GM18505 (cell line): ENCODE measurements at regions not wholly inside any gene's neighbourhood (a gene's known extent, or its start where the extent isn't known, plus 50 kb on each side); places are given as distances from the start of the nearest gene placed in this dataset.
"Not testable (repeated sequence)": the region's sequence is repeated elsewhere in the genome, so short reads cannot be mapped to it uniquely, and the experiment has no call there.

Experiments
- ATAC-seq: cut with Tn5 transposase; IDR thresholded peaks from one replicate; pipeline ENCODE4 v1.9.1; 2021; ENCODE audit not compliant: unreplicated experiment
- POLR2A ChIP-seq: IDR thresholded peaks from 4 replicates; pipeline ENCODE4 v1.6.1; 2011; ENCODE audit warnings: borderline replicate concordance; ENCODE audit not compliant: insufficient read depth, insufficient read length; ENCODE audit errors: extremely low read depth

- no peak for ATAC-seq
- no peak for TF ChIP-seq POLR2A
Observed at GRCh38 chr5:99179206-99179605, 250.4 kb upstream of the CHD1 start.

DNA sequence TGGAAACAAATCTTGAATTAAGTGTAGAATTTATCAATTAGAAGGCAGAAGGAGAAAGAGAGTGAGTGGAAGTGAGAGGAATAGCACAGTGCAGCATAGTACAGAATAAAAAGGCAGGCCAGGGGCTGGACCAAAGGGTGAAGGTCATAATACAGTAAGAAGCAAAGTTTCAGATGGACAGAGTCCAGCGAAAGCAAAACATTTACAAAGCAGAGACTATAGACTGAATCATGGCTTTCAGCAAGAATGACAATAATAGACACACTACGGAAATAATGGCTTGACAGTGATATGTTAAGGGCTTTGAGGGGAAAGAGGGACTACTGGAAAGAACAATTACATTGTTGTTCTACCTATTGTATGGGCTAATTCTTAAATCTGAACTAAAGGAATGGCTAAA lies 249.0 kb upstream of the CHD1 start:
- no peak for TF ChIP-seq POLR2A
- no peak for ATAC-seq

GRCh38 chr5:99176186-99176585 lies 247.4 kb upstream of the CHD1 start:
- no peak for ATAC-seq
- TF ChIP-seq POLR2A, result no peak

DNA sequence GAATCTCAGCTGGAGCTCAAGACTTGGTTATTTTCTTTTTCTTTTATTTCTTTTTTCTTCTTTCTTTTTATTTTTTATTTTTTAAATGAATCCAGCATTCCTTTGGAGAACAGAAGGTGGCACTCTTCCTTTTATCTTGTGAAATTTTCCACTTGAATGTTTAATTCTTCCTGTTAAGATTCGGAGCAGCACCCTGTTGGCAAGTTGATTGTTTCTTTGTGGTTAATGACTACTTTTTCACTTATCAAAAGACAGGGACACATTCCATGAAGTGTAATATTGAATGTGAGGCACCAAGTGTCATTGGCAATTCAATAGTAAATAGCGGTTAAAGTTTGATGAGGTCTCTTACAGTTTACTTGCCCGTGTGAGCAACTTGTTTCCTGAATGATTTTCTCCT lies 240.5 kb upstream of the CHD1 start:
- no peak for TF ChIP-seq POLR2A
- no peak for ATAC-seq

GRCh38 chr5:99161538-99161937 lies 232.7 kb upstream of the CHD1 start:
- ATAC-seq, result not testable (repeated sequence)

GRCh38 chr5:99156688-99157087 lies 227.9 kb upstream of the CHD1 start:
- no peak for ATAC-seq
- TF ChIP-seq POLR2A, result no peak

DNA sequence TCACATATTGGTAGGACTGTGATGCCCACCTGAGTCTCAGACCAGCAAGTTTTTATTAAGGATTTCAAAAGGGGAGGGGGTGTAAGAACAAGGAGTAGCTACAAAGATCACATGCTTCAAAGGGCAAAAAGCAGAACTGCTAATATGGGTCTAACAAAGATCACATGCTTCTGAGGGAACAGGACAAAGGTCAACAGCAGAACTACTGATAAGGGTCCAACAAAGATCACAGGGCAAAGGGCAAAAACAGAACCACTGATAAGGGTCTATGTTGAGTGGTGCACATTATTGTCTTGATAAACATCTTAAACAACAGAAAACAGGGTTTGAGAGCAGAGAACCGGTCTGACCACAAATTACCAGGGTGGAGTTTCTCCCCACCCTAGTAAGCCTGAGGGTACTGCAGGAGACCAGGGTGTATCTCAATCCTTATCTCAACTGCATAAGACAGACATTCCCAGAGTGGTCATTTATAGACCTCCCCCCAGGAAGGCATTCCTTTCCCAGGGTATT lies 214.5 kb upstream of the CHD1 start:
- not testable (repeated sequence) for ATAC-seq

- no peak for ATAC-seq
- no peak for TF ChIP-seq POLR2A
Observed at GRCh38 chr5:99141534-99142128, 212.8 kb upstream of the CHD1 start.

DNA sequence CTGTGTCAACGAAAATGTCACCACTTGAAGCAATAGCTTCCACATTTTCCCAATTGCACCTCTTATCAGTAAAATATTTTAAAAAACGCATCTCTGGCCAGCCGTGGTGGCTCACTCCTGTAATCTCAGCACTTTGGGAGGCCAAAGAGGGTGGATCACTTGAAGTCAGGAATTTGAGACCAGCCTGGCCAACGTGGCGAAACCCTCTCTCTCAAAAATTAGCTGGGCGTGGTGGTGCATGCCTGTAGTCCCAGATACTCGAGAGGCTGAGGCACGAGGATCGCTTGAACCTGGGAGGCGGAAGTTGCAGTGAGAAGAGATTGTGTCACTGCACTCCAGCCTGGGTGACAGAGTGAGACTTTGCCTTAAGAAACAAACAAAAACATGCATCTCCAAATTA lies 210.1 kb upstream of the CHD1 start:
- no peak for ATAC-seq
- TF ChIP-seq POLR2A, result no peak

DNA sequence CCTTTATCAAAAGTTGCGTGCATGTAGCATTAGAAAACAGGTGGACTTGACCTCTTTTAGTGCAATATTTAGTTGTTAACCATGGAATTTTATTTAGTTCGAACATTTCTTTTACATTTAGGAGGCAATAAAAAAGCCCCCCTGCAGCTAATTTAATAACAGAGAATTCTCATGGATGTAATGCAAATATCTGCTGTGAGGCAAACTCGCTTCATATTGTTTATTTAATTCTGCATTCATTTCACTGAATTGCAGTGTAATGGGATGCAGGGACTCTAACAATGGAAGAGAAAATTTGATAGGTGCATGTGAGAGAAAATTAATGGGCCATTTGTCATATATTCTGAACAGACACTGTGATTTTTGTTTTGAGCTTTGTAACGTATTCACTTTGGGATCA lies 205.1 kb upstream of the CHD1 start:
- TF ChIP-seq POLR2A, result no peak
- ATAC-seq, result no peak

DNA sequence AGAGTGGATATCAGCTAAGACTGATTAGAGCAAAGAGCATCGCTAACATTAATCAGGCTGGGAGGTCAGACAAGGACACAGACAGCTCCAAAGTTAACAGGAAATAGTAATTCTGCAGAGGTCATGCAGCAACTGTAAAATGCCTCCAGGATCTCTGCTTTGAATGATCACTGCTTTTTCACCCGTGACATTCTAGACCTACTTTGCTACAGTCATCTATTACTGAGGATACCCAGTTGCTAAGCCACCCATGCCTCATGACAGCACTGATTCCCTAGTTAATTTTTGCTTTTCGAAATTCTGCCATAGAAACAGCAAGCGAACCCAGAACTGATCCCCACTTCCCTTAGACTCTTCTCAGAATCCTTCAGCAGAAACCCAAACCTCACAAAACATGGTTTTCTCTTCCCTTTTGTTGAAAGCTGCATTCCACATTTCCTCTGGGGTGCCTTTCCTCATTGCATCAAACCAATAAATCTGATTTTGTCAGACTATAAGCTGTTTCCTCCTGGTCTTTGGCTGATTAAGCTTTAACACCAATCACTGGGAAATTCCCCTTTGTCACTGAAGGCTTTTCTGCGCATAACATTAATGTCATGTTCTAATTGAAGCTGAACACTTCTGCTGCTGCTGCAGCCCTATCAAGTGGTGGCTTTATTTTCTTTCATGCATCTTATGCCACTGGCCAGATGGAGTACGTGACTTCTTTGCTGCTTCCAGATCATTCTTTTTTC lies 201.1 kb upstream of the CHD1 start:
- no peak for ATAC-seq
- no peak for TF ChIP-seq POLR2A

DNA sequence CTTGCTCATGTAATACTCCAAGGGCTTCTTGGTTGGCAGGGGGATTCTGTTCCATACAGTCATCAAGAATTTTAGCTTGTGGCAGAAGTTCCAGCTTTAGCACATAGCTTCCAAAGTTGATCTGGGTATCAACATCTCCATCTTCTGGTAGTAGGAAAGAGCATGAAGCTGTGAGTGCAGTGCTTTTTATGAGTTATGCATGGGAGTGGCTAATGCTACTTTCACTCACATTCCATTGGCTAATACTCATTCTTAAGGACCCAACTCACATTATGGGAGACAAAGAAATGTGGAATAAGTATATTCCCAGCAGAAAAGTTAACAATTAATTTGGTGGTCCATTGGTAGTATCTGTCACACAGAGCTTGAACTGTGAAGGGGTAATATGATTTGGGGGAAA lies 194.2 kb upstream of the CHD1 start:
- ATAC-seq, result no peak
- no peak for TF ChIP-seq POLR2A

DNA sequence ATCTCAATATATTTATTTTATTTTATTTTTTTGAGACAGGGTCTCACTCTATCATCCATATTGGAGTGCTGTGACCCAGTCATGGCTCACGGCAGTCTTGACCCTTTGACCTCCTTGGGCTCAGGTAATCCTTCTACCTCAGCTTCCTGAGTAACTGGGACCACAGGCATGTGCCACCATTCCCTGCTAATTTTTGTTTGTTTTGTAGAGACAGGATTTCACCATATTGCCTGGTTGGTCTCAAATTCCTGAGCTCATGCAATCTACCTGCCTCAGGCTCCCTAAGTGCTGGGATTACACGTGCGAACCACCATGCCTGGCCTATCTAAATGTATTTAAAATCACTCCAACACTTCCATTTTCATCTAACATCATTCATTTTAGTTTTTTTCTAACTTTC lies 190.5 kb upstream of the CHD1 start:
- ATAC-seq, result no peak
- TF ChIP-seq POLR2A, result no peak

GRCh38 chr5:99116526-99116925 lies 187.7 kb upstream of the CHD1 start:
- no peak for TF ChIP-seq POLR2A

More at GRCh38 chr5:99116526-99116925, 187.7 kb upstream of the CHD1 start:
- no peak for ATAC-seq
